HEK293 (cell line): ENCODE measurements at regions not wholly inside any gene's neighbourhood (a gene's known extent, or its start where the extent isn't known, plus 50 kb on each side); places are given as distances from the start of the nearest gene placed in this dataset.

ENCODE experiments used
- CTCF ChIP-seq: fragments of 450-650 bp; formaldehyde crosslinking; IDR thresholded peaks from 2 replicates; pipeline ENCODE4 v1.5.1; 2016; ENCODE audit warnings: missing biosample characterization, missing genetic modification characterization
- YY1 ChIP-seq: fragments of 450-650 bp; formaldehyde crosslinking; IDR thresholded peaks from 2 replicates; pipeline ENCODE4 v1.5.1; 2018; ENCODE audit warnings: missing biosample characterization, missing genetic modification characterization

GRCh38 chr20:56840716-56841261, 211.7 kb downstream of the TFAP2C start:
- TF ChIP-seq CTCF, result no peak
- no peak for TF ChIP-seq YY1 (tag by site-specific recombination)
